GM12865 (cell line): ENCODE measurements at regions not wholly inside any gene's neighbourhood (a gene's known extent, or its start where the extent isn't known, plus 50 kb on each side); places are given as distances from the start of the nearest gene placed in this dataset.

Experiments
- DNase-seq: peaks from one replicate; pipeline ENCODE4 v3.0.0; 2010; ENCODE audit warnings: low read depth
- H3K4me3 ChIP-seq: 2 replicates; pipeline ENCODE4 v1.5.1; 2011; ENCODE audit warnings: mild to moderate bottlenecking, low read depth, low read length, control low read depth
- TF ChIP-seq, protein P1 (sequence below): IDR thresholded peaks from 2 replicates; pipeline ENCODE4 v1.5.1; 2011; ENCODE audit warnings: low read length, control low read depth, low read depth, inconsistent platforms; ENCODE audit not compliant: insufficient read depth; ENCODE audit errors: missing control alignments

DNA sequence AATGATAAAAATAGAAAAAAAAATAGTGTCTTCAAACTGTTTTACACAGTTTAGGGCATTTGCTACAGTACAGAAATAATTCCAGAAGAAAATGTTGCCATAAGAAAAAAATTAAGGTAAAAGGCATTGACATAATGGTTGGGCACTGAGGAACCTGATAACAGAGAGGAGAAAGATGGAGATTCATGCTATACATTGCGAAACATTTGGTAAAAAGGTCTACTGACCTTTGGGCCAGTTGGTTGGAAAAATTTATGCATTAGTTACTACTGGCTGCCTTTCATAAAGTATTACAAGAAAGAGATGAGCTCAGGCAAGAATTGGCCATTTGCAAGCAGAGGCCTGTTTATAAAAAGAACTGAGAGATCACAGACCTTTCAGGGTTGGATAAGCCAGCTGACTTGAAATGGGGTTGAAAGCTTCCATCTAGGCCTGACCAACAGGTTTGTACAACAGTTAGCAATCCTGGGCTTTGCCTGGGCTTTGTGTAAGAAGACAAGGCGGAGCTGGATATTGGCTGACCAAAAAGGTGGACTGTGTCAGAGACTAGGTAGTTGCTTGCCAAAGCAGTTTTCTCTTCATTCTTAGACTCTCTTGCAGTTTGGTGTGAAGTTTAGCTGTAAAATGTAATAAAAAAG is 166.6 kb upstream of the MCTP2 start:
- no peak overlapping the region for H3K4me3 ChIP-seq
- DNase-seq = no peak
- TF ChIP-seq, protein P1, sequence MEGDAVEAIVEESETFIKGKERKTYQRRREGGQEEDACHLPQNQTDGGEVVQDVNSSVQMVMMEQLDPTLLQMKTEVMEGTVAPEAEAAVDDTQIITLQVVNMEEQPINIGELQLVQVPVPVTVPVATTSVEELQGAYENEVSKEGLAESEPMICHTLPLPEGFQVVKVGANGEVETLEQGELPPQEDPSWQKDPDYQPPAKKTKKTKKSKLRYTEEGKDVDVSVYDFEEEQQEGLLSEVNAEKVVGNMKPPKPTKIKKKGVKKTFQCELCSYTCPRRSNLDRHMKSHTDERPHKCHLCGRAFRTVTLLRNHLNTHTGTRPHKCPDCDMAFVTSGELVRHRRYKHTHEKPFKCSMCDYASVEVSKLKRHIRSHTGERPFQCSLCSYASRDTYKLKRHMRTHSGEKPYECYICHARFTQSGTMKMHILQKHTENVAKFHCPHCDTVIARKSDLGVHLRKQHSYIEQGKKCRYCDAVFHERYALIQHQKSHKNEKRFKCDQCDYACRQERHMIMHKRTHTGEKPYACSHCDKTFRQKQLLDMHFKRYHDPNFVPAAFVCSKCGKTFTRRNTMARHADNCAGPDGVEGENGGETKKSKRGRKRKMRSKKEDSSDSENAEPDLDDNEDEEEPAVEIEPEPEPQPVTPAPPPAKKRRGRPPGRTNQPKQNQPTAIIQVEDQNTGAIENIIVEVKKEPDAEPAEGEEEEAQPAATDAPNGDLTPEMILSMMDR = no peak

DNA sequence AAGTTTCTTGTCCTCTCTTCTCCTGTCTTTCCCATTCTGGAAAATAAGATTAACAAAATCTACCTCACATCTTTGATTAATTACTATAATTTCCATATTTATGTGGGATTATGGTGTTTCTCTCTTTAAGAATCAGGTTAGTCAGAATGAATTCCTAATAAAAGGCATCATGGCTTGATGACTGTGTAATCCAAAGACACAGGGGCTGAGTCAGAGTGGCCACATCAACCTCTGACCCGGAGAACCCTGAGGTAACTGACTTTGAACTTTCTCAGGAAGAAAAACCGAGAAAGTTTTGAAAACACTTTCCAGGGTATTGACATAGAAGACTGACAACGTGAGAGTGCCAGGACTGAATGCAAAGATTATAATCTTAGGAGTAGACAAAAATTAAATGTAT is 170.3 kb upstream of the MCTP2 start:
- no peak for DNase-seq
- no peak overlapping the region for H3K4me3 ChIP-seq
- TF ChIP-seq, protein P1 = no peak

DNA sequence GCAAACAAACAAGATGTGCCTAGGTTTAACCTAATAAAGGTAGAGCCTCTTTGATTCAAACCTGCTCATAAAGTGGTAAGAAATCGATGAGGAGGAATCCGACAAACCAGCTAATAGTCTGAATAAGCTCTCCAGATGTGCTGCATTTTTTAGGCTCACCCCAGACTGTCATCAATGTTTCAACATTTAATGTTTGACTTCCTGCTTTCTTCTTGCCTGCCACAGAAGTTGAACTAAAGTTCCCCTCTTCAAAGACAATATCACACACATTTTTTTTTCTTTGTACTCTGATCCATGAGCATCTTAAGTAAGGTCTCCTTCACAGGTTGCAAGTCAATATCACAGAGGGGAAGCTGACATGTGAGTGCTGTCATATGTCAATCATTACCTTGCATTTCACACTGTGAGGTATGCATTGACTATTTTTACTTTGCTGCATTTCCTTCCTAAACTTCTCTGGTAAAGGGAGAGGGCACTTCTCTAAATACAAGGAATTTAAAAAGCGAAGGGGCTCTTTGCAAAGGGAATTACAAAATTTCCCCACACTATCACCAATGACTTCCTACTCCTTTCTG is 172.3 kb upstream of the MCTP2 start:
- no peak for DNase-seq
- H3K4me3 ChIP-seq = no peak overlapping the region
- TF ChIP-seq, protein P1 = no peak

DNA sequence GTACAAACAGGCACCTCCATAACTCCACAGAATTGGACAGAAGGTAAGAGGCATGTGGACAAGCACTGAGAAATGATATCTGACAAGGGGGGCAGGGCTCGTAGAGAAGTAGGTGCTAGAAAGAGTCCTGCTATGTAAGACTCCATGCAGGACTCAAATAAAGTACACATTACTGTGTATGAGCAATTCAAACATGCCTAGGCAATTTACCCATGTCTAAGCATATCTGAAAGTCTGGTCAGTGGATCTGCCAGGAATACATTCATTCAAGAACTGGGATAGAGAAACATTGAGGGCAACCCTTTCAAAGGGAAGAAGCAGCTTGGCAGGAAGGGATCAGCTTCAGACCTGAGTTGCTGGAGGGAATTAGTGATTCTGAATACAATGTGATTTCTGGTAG is 174.1 kb upstream of the MCTP2 start:
- TF ChIP-seq, protein P1 = no peak
- no peak overlapping the region for H3K4me3 ChIP-seq
- no peak for DNase-seq

DNA sequence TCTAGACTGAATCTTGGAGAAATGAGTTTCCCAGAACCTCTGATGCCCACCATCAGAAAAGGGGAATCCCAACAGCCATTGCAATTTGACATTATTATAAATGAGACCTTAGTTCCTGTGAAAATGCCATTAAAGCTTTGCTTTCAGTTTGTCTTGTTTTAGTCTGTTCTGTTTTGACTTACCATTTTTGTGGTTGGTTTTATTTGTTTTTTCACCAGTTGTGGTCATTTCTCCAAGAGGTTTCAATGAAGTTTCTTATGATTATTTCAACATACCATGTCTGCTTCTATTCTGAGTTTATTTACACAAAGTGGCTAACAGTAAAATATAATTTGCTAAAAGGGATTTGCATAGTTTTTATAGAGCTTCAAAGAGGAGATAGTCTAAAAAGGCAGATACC is 175.0 kb upstream of the MCTP2 start:
- TF ChIP-seq, protein P1 = no peak
- no peak for DNase-seq
- H3K4me3 ChIP-seq = no peak overlapping the region

DNA sequence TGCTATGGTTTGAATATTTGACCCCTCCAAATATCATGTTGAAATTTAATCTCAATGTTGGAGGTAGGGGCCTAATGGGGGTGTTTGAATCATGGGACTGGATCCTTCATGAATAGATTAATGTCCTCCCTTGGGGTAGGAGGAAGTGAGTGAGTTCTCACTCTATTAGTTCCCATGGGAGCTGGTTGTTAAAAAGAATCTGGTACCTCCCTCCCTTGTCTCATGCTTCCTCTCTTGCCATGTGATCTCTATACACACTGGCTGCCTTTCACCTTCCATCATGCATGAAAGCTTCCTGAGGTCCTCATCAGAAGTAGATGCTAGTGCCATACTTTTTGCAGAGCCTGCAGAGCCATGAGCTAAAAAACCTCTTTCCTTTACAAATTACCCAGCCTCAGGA is 177.7 kb upstream of the MCTP2 start:
- H3K4me3 ChIP-seq = no peak overlapping the region
- TF ChIP-seq, protein P1 = no peak
- no peak for DNase-seq

DNA sequence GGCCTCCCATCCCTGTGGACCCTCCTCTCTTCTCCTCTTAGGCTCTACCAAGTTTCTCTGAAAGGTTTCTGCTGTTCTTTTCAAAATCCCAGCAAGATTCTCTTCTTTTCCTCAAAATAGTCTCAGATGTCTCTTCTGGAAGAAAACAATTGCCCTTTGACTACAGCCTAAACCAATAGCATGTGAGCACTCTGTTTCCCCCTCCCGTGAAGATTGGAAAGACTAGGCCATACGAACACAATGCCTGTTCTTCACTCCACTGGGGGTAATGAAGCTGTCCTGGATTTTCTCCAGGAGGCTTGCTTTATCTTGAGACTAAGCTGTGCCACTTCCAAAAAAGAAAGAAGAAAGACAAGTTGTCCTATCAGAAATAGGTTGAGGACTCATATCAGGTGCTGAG is 178.7 kb upstream of the MCTP2 start:
- no peak overlapping the region for H3K4me3 ChIP-seq
- no peak for DNase-seq
- TF ChIP-seq, protein P1 = no peak
